Neutrophil (primary cell): ENCODE measurements at regions not wholly inside any gene's neighbourhood (a gene's known extent, or its start where the extent isn't known, plus 50 kb on each side); places are given as distances from the start of the nearest gene placed in this dataset.
"Not testable (repeated sequence)": the region's sequence is repeated elsewhere in the genome, so short reads cannot be mapped to it uniquely, and the experiment has no call there.

Source experiments
- H3K27ac ChIP-seq: fragments of 200-600 bp; sonication (generic); 2 replicates; pipeline ENCODE4 v1.5.1; 2016; ENCODE audit warnings: mild to moderate bottlenecking, moderate library complexity
- H3K27me3 ChIP-seq: fragments of 200-600 bp; sonication (generic); 2 replicates; pipeline ENCODE4 v1.6.0; 2016; ENCODE audit warnings: mild to moderate bottlenecking
- H3K36me3 ChIP-seq: fragments of 200-600 bp; sonication (generic); 2 replicates; pipeline ENCODE4 v1.5.1; 2017
- H3K4me1 ChIP-seq, 2 experiments: fragments of 200-600 bp in 1 of 2; sonication (generic) in 1 of 2; 1 replicate in 1 of 2; 2 replicates in 1 of 2; pipeline versions ENCODE4 v1.5.1 to v1.6.1; 2013 to 2016; ENCODE audit warnings: low read depth in 1 of 2, low read length in 1 of 2, mild to moderate bottlenecking in 1 of 2, moderate library complexity in 1 of 2; ENCODE audit not compliant: control insufficient read depth in 1 of 2, insufficient read depth in 1 of 2
- H3K4me3 ChIP-seq, 2 experiments: fragments of 200-600 bp in 1 of 2; sonication (generic) in 1 of 2; 1 replicate in 1 of 2; 2 replicates in 1 of 2; pipeline ENCODE4 v1.5.1; 2013 to 2016; ENCODE audit warnings: low read depth in 1 of 2, low read length in 1 of 2, mild to moderate bottlenecking in 1 of 2, moderate library complexity in 1 of 2
- H3K9me3 ChIP-seq: fragments of 200-600 bp; sonication (generic); 2 replicates; pipeline ENCODE4 v1.5.1; 2016
- CTCF ChIP-seq: fragments of 200-600 bp; sonication (generic); IDR thresholded peaks from 2 replicates; pipeline ENCODE4 v1.5.1; 2016; ENCODE audit warnings: antibody characterized with exemption

GRCh38 chr7:156576216-156577058, 64.1 kb upstream of the RNF32 start:
- Histone ChIP-seq H3K36me3 (no peaks in the 10 kb centered on the region), H3K9me3 (no peaks in the 10 kb centered on the region), H3K4me1 (no peaks in the 10 kb centered on the region), H3K4me3 (no peak overlapping the region), H3K27me3 (no peaks in the 10 kb centered on the region), H3K27ac (no peak overlapping the region)
- no peak for TF ChIP-seq CTCF

GRCh38 chr7:156568258-156568657, 72.3 kb upstream of the RNF32 start:
- no peak for TF ChIP-seq CTCF
- no peaks in the 10 kb centered on the region for H3K27me3 ChIP-seq
- no peaks in the 10 kb centered on the region for H3K9me3 ChIP-seq
- no peak overlapping the region for H3K27ac ChIP-seq
- no peaks in the 10 kb centered on the region for H3K36me3 ChIP-seq
- no peak overlapping the region for H3K4me3 ChIP-seq
- no peaks in the 10 kb centered on the region for H3K4me1 ChIP-seq

GRCh38 chr7:156566812-156567549, 73.6 kb upstream of the RNF32 start:
- H3K27ac ChIP-seq: no peak overlapping the region
- TF ChIP-seq CTCF: no peak

GRCh38 chr7:156565002-156565401, 75.6 kb upstream of the RNF32 start:
- peaks cover 22% of the 10 kb centered on the region for H3K27me3 ChIP-seq
- H3K4me3 ChIP-seq, H3K9me3 ChIP-seq: not testable (repeated sequence)

More at GRCh38 chr7:156566812-156567549, 73.6 kb upstream of the RNF32 start:
- Histone ChIP-seq H3K9me3 (no peaks in the 10 kb centered on the region), H3K36me3 (no peaks in the 10 kb centered on the region), H3K4me1 (no peaks in the 10 kb centered on the region), H3K4me3 (no peak overlapping the region), H3K27me3 (peaks cover 2% of the 10 kb centered on the region)

GRCh38 chr7:156560696-156561095, 79.9 kb upstream of the RNF32 start:
- Histone ChIP-seq H3K27ac (no peak overlapping the region), H3K4me3 (no peak overlapping the region), H3K9me3 (no peaks in the 10 kb centered on the region), H3K27me3 (peaks cover 23% of the 10 kb centered on the region), H3K4me1 (no peaks in the 10 kb centered on the region), H3K36me3 (no peaks in the 10 kb centered on the region)
- no peak for TF ChIP-seq CTCF

More at GRCh38 chr7:156565002-156565401, 75.6 kb upstream of the RNF32 start:
- not testable (repeated sequence) for H3K4me1 ChIP-seq, H3K36me3 ChIP-seq, H3K27ac ChIP-seq

GRCh38 chr7:156560075-156560474, 80.5 kb upstream of the RNF32 start:
- H3K27me3 ChIP-seq: peaks cover 23% of the 10 kb centered on the region
- H3K27ac ChIP-seq: no peak overlapping the region
- H3K4me3 ChIP-seq: no peak overlapping the region
- H3K9me3 ChIP-seq: no peaks in the 10 kb centered on the region
- H3K36me3 ChIP-seq: no peaks in the 10 kb centered on the region
- H3K4me1 ChIP-seq: no peaks in the 10 kb centered on the region
- no peak for TF ChIP-seq CTCF
